SK-N-SH (cell line): ENCODE measurements at regions not wholly inside any gene's neighbourhood (a gene's known extent, or its start where the extent isn't known, plus 50 kb on each side); places are given as distances from the start of the nearest gene placed in this dataset.

ENCODE experiments used
- CTCF ChIP-seq: fragments of 200-600 bp; sonication (generic); IDR thresholded peaks from 2 replicates; pipeline ENCODE4 v1.6.1; 2017; ENCODE audit warnings: antibody characterized with exemption, mild to moderate bottlenecking, moderate library complexity
- NFIC ChIP-seq: IDR thresholded peaks from 2 replicates; pipeline ENCODE4 v1.4.0; 2012; ENCODE audit warnings: borderline replicate concordance
- RFX5 ChIP-seq: IDR thresholded peaks from 2 replicates; pipeline ENCODE4 v1.6.1; 2012; ENCODE audit warnings: mild to moderate bottlenecking, improper control_type of control experiment, low read length
- TCF12 ChIP-seq: IDR thresholded peaks from 2 replicates; pipeline ENCODE4 v1.4.0; 2012
- TF ChIP-seq, protein P1 (sequence below): IDR thresholded peaks from 2 replicates; pipeline ENCODE4 v1.6.1; 2012; ENCODE audit warnings: mild to moderate bottlenecking, low read depth, low read length, moderate library complexity

- TF ChIP-seq RFX5 (no peak), CTCF (peak; percentile 35), TCF12 (no peak), NFIC (no peak)
- TF ChIP-seq, protein P1, sequence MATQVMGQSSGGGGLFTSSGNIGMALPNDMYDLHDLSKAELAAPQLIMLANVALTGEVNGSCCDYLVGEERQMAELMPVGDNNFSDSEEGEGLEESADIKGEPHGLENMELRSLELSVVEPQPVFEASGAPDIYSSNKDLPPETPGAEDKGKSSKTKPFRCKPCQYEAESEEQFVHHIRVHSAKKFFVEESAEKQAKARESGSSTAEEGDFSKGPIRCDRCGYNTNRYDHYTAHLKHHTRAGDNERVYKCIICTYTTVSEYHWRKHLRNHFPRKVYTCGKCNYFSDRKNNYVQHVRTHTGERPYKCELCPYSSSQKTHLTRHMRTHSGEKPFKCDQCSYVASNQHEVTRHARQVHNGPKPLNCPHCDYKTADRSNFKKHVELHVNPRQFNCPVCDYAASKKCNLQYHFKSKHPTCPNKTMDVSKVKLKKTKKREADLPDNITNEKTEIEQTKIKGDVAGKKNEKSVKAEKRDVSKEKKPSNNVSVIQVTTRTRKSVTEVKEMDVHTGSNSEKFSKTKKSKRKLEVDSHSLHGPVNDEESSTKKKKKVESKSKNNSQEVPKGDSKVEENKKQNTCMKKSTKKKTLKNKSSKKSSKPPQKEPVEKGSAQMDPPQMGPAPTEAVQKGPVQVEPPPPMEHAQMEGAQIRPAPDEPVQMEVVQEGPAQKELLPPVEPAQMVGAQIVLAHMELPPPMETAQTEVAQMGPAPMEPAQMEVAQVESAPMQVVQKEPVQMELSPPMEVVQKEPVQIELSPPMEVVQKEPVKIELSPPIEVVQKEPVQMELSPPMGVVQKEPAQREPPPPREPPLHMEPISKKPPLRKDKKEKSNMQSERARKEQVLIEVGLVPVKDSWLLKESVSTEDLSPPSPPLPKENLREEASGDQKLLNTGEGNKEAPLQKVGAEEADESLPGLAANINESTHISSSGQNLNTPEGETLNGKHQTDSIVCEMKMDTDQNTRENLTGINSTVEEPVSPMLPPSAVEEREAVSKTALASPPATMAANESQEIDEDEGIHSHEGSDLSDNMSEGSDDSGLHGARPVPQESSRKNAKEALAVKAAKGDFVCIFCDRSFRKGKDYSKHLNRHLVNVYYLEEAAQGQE, result no peak
Observed at GRCh38 chr6:71444222-71444621, 155.6 kb downstream of the OGFRL1 start.
